ENCODE measurements at regions not wholly inside any gene's neighbourhood (a gene's known extent, or its start where the extent isn't known, plus 50 kb on each side); places are given as distances from the start of the nearest gene placed in this dataset.

DNA sequence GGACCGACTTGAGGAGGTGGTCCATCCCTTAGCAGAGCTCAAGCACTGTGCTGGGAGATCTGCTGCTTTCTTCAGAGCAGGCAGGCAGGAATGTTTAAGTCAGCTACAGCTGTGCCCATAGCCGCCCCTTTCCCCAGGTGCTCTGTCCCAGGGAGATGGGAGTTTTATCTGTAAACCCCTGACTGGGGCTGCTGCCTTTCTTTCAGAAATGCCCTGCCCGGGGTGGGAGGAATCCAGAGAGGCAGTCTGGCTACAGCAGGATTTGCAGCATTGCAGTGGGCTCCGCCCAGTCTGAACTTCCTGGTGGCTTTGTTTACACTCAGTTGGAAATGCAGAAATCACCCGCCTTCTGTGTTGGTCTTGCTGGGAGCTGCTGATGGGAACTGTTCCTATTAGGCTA is 51.2 kb upstream of the SEMA3A start:
- TF ChIP-seq POLR2AphosphoS5 (IDR thresholded peaks at IDR 0.05) (no peak), EP300 (IDR thresholded peaks at IDR 0.05) (no peak), POLR2A (IDR thresholded peaks at IDR 0.05) (no peak)
- TF ChIP-seq, protein P1, sequence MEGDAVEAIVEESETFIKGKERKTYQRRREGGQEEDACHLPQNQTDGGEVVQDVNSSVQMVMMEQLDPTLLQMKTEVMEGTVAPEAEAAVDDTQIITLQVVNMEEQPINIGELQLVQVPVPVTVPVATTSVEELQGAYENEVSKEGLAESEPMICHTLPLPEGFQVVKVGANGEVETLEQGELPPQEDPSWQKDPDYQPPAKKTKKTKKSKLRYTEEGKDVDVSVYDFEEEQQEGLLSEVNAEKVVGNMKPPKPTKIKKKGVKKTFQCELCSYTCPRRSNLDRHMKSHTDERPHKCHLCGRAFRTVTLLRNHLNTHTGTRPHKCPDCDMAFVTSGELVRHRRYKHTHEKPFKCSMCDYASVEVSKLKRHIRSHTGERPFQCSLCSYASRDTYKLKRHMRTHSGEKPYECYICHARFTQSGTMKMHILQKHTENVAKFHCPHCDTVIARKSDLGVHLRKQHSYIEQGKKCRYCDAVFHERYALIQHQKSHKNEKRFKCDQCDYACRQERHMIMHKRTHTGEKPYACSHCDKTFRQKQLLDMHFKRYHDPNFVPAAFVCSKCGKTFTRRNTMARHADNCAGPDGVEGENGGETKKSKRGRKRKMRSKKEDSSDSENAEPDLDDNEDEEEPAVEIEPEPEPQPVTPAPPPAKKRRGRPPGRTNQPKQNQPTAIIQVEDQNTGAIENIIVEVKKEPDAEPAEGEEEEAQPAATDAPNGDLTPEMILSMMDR (IDR thresholded peaks at IDR 0.05) = no peak
- DNase-seq = no peak
- H3K36me3 ChIP-seq = peaks cover 0 to 7% (median 0%) of the 10 kb centered on the region in 4 donors
- H3K9me3 ChIP-seq = no peaks in the 10 kb centered on the region
- H3K27me3 ChIP-seq = no peaks in the 10 kb centered on the region
- 45 to 79% methylated on average over 5 of the region's 5 CpGs for WGBS, 2 donors
- intact Hi-C loops (cut with DNase I) = no loop called here
- no peak overlapping the region for H3K27ac ChIP-seq
- H3K4me3 ChIP-seq = no peak overlapping the region
- H3K4me1 ChIP-seq = peaks cover 0 to 19% (median 9%) of the 10 kb centered on the region in 4 donors
